ENCODE measurements at regions not wholly inside any gene's neighbourhood (a gene's known extent, or its start where the extent isn't known, plus 50 kb on each side); places are given as distances from the start of the nearest gene placed in this dataset.

GRCh38 chr4:117908306-117909207 is 125.7 kb upstream of the NDST3 start:
- TF ChIP-seq POLR2A (IDR thresholded peaks at IDR 0.05) (no peak), CTCF (IDR thresholded peaks at IDR 0.05) (no peak)

Measured in lower leg skin (tissue), 3 donors.